Prostate gland (tissue), 2 donors: ENCODE measurements at regions not wholly inside any gene's neighbourhood (a gene's known extent, or its start where the extent isn't known, plus 50 kb on each side); places are given as distances from the start of the nearest gene placed in this dataset.

ENCODE experiments used
- DNase-seq: peaks from one replicate; pipeline ENCODE4 v3.0.0-alpha.2; 2019; ENCODE audit warnings: low spot score
- H3K27ac ChIP-seq, 2 donors: fragments of 200-600 bp; sonication (generic); 2 replicates each; pipeline ENCODE4 v1.5.1; 2017 to 2019
- H3K27me3 ChIP-seq: fragments of 200-600 bp; sonication (generic); replicated peaks from 2 replicates; pipeline ENCODE4 v1.5.1; 2019; ENCODE audit not compliant: insufficient read depth
- H3K36me3 ChIP-seq, 2 donors: fragments of 200-600 bp; sonication (generic); 1 replicate in 1 of 2; 2 replicates in 1 of 2; pipeline versions ENCODE4 v1.5.1 to v1.8.1; 2017 to 2019
- H3K4me1 ChIP-seq: fragments of 200-600 bp; sonication (generic); replicated peaks from 2 replicates; pipeline ENCODE4 v1.5.1; 2019
- H3K4me3 ChIP-seq, 2 donors: fragments of 200-600 bp; sonication (generic); 2 replicates each; pipeline ENCODE4 v1.5.1; 2017 to 2019
- H3K9me3 ChIP-seq: fragments of 200-600 bp; sonication (generic); 2 replicates; pipeline ENCODE4 v1.5.1; 2017
- POLR2A ChIP-seq: fragments of 450-650 bp; IDR thresholded peaks from one replicate; pipeline ENCODE4 v1.6.1; 2016; ENCODE audit warnings: antibody characterized with exemption, mild to moderate bottlenecking
- POLR2AphosphoS5 ChIP-seq: sonication (generic); formaldehyde crosslinking; IDR thresholded peaks from one replicate; pipeline ENCODE4 v1.6.1; 2017; ENCODE audit warnings: antibody characterized with exemption
- WGBS: methylation state at CpG from one replicate; pipeline ENCODE4 v1.1.5; 2018; 5-methylcytosine and 5-hydroxymethylcytosine counted together
- intact Hi-C: fragments of 100-400 bp; cut with DNase I; formaldehyde crosslinking; loops from one replicate; pipeline ENCODE4 v1.14.2; 2022
- TF ChIP-seq, protein P1 (sequence below), 4 experiments: fragments of 200-600 bp in 2 of 4; fragments of 450-650 bp in 2 of 4; sonication (generic) in 2 of 4; IDR thresholded peaks; 1 replicate in 3 of 4; 2 replicates in 1 of 4; pipeline ENCODE4 v1.5.1; 2016 to 2019; ENCODE audit warnings: antibody characterized with exemption in 4 of 4, mild to moderate bottlenecking in 2 of 4, moderate library complexity in 2 of 4

DNA sequence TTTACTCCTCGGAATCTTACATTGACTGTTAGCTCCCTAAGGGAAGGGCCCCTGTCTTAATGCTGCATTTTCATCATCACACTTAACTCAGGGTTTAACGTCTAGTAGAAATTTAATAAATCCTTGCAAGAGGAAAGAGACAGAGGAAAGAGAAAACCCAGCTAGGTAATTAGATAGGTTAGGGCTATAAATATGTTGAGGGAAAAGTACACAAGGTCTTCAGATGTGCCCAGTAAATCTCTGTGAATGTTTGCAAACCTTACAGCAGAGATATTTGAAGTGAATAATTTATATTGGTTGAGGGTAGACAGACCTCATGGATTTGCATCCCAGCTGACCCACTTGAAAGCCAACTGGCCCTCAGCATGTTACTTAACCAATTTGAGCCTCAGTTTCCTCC, 315.5 kb upstream of the NPVF start:
- Histone ChIP-seq H3K27me3 (no peaks in the 10 kb centered on the region), H3K36me3 (no peaks in the 10 kb centered on the region), H3K4me1 (no peaks in the 10 kb centered on the region), H3K27ac (peak overlapping the region in 1 of 2 donors; percentile 63), H3K4me3 (no peak overlapping the region), H3K9me3 (no peaks in the 10 kb centered on the region)
- TF ChIP-seq POLR2A = no peak
- no peak for TF ChIP-seq POLR2AphosphoS5
- TF ChIP-seq, protein P1, sequence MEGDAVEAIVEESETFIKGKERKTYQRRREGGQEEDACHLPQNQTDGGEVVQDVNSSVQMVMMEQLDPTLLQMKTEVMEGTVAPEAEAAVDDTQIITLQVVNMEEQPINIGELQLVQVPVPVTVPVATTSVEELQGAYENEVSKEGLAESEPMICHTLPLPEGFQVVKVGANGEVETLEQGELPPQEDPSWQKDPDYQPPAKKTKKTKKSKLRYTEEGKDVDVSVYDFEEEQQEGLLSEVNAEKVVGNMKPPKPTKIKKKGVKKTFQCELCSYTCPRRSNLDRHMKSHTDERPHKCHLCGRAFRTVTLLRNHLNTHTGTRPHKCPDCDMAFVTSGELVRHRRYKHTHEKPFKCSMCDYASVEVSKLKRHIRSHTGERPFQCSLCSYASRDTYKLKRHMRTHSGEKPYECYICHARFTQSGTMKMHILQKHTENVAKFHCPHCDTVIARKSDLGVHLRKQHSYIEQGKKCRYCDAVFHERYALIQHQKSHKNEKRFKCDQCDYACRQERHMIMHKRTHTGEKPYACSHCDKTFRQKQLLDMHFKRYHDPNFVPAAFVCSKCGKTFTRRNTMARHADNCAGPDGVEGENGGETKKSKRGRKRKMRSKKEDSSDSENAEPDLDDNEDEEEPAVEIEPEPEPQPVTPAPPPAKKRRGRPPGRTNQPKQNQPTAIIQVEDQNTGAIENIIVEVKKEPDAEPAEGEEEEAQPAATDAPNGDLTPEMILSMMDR (IDR thresholded peaks at IDR 0.05) = no peak
- 45% methylated on average over 2 of the region's 2 CpGs for WGBS
- no peak for DNase-seq
- intact Hi-C loops = no loop called here

DNA sequence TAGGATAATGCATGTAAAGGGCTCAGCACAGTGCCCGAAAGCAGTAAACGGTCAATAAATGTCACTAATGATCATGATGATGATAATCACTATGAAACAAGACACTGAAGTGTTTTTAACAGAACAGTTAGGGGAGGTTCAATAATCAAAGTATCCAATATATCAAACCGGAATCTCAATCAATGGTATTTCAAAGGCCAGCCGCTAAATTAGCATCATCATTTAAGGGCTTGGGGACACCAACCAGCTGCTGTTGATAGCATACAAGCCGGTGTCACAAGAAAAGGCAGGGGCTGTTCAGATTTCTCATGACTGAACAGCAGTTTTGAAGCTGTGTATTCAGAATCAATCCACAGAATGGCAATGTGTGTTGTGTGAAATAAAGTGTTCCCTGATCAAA, 316.0 kb upstream of the NPVF start:
- no peaks in the 10 kb centered on the region for H3K4me1 ChIP-seq
- intact Hi-C loops = no loop called here
- H3K36me3 ChIP-seq = no peaks in the 10 kb centered on the region
- no peaks in the 10 kb centered on the region for H3K9me3 ChIP-seq
- no peaks in the 10 kb centered on the region for H3K27me3 ChIP-seq
- no peak overlapping the region for H3K4me3 ChIP-seq
- TF ChIP-seq POLR2AphosphoS5 (no peak), POLR2A (no peak)
- TF ChIP-seq, protein P1 (IDR thresholded peaks at IDR 0.05) = no peak
- WGBS = 40% methylated on average over 5 of the region's 5 CpGs
- no peak for DNase-seq
- H3K27ac ChIP-seq = peak overlapping the region in 1 of 2 donors; percentile 9

DNA sequence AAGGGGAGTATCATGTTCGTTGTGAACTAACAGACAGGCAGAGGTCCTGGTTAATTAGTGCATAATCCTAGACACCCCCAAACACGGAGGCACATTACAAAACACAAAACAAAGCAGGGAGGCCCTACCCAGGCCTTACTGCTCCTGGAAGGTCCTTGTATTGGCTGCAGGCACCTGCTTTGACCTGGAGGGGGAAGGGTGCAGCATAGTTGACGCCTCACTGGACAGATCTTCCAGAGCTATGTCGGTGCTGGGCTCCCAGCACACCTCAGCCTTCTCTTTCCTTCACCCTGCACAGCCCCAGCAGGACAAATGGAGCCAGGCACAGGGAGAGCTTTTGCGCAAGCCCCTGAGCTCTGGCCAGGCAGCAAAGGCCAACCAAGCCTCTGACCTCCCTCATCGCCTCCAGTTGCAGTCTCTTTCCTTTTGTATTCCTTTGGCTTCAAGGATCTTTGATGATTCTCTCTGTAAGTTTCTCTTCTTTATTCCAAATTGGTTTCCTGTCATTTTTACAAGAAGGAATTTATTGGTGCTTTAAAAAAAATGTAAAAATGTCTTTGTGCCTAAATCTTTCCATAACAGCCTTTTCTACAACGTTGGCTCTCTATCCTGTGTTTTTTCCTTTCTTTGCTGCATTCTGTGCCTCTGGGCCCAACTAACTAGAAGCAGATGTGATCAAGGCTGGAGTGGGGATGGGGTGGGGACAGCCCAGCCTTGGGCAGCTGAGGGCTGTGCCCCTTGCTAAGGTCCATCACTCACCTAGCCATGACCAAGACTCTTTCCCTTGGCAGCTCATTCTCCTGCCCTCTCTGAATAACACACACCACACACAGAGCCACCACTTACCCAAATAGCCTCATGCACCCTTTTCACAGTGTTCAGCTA, 317.1 kb upstream of the NPVF start:
- no peaks in the 10 kb centered on the region for H3K27me3 ChIP-seq
- no peak overlapping the region for H3K27ac ChIP-seq
- H3K4me1 ChIP-seq = no peaks in the 10 kb centered on the region
- WGBS = 60% methylated on average over 7 of the region's 7 CpGs
- H3K36me3 ChIP-seq = no peaks in the 10 kb centered on the region
- no peaks in the 10 kb centered on the region for H3K9me3 ChIP-seq
- intact Hi-C loops = no loop called here
- no peak for DNase-seq
- H3K4me3 ChIP-seq = no peak overlapping the region
- TF ChIP-seq POLR2AphosphoS5 (no peak), POLR2A (no peak)
- TF ChIP-seq, protein P1 (IDR thresholded peaks at IDR 0.05) = no peak

DNA sequence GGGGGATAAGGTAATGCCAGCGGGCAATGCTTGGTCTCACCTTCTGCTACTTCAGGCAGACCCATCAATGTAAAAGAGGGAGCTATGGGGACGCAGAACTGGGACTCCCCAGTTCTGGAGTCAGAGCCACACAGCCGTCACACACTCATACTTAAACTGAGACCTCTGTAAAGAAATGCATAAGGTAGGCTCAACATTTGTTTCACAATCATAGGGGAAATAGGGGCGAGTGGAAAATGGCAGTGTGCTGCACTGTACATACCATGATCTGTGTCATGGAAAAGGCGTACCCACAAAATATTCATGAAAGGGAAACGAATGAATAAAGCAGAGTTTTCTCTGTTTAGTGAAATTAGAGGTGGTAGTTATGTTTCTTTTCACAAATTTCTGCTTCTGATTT, 318.0 kb upstream of the NPVF start:
- H3K27ac ChIP-seq = no peak overlapping the region
- 96% methylated on average over 6 of the region's 6 CpGs for WGBS
- H3K9me3 ChIP-seq = no peaks in the 10 kb centered on the region
- no peak overlapping the region for H3K4me3 ChIP-seq
- no peaks in the 10 kb centered on the region for H3K36me3 ChIP-seq
- intact Hi-C loops = no loop called here
- H3K27me3 ChIP-seq = no peaks in the 10 kb centered on the region
- TF ChIP-seq, protein P1 (IDR thresholded peaks at IDR 0.05) = no peak
- TF ChIP-seq POLR2A (no peak), POLR2AphosphoS5 (no peak)
- H3K4me1 ChIP-seq = no peaks in the 10 kb centered on the region
- DNase-seq = no peak
